Esophagus muscularis mucosa (tissue), 4 donors: ENCODE measurements at regions not wholly inside any gene's neighbourhood (a gene's known extent, or its start where the extent isn't known, plus 50 kb on each side); places are given as distances from the start of the nearest gene placed in this dataset.

Experiments used
- DNase-seq: peaks from one replicate; pipeline ENCODE4 v3.0.0-alpha.2; 2017; ENCODE audit errors: extremely low spot score
- H3K27ac ChIP-seq, 4 donors: fragments of 200-600 bp; sonication (generic); replicated peaks in 1 of 4; 1 replicate in 3 of 4; 2 replicates in 1 of 4; pipeline ENCODE4 v1.5.1; 2016 to 2019; ENCODE audit warnings: mild to moderate bottlenecking in 1 of 4
- H3K27me3 ChIP-seq, 4 donors: fragments of 200-600 bp; sonication (generic); one replicate each; pipeline versions ENCODE4 v1.5.1 to v1.6.0; 2016 to 2019
- H3K36me3 ChIP-seq, 4 donors: fragments of 200-600 bp; sonication (generic); one replicate each; pipeline ENCODE4 v1.5.1; 2016 to 2019
- H3K4me1 ChIP-seq, 4 donors: fragments of 200-600 bp; sonication (generic); one replicate each; pipeline ENCODE4 v1.5.1; 2016 to 2019
- H3K4me3 ChIP-seq, 4 donors: fragments of 200-600 bp; sonication (generic); 1 replicate in 2 of 4; 2 replicates in 2 of 4; pipeline ENCODE4 v1.5.1; 2016 to 2019; ENCODE audit warnings: mild to moderate bottlenecking in 4 of 4, moderate library complexity in 1 of 4
- H3K9me3 ChIP-seq, 4 donors: fragments of 200-600 bp; sonication (generic); 1 replicate in 3 of 4; 2 replicates in 1 of 4; pipeline ENCODE4 v1.5.1; 2016 to 2019
- CTCF ChIP-seq, 3 experiments: fragments of 200-600 bp in 2 of 3; fragments of 450-650 bp in 1 of 3; sonication (generic) in 2 of 3; IDR thresholded peaks; one replicate each; pipeline ENCODE4 v1.5.1; 2017 to 2019; ENCODE audit warnings: antibody characterized with exemption in 3 of 3, mild to moderate bottlenecking in 2 of 3, moderate library complexity in 1 of 3
- EP300 ChIP-seq: sonication (generic); formaldehyde crosslinking; IDR thresholded peaks from one replicate; pipeline ENCODE4 v1.6.1; 2017; ENCODE audit warnings: antibody characterized with exemption
- POLR2A ChIP-seq: fragments of 450-650 bp; IDR thresholded peaks from one replicate; pipeline ENCODE4 v1.6.1; 2017; ENCODE audit warnings: antibody characterized with exemption, moderate library complexity, mild to moderate bottlenecking, low read depth
- POLR2AphosphoS5 ChIP-seq, 2 donors: sonication (generic); formaldehyde crosslinking; IDR thresholded peaks; one replicate each; pipeline ENCODE4 v1.6.1; 2017; ENCODE audit warnings: antibody characterized with exemption in 2 of 2
- WGBS: methylation state at CpG from one replicate; pipeline ENCODE4 v1.1.5; 2018; 5-methylcytosine and 5-hydroxymethylcytosine counted together
- intact Hi-C: fragments of 100-400 bp; cut with DNase I; formaldehyde crosslinking; loops from one replicate; pipeline ENCODE4 v1.15.1; 2023

- H3K27ac ChIP-seq = no peak overlapping the region
- no peaks in the 10 kb centered on the region for H3K36me3 ChIP-seq
- H3K4me3 ChIP-seq = no peak overlapping the region
- no peaks in the 10 kb centered on the region for H3K9me3 ChIP-seq
- TF ChIP-seq POLR2AphosphoS5 (IDR thresholded peaks at IDR 0.05) (no peak), POLR2A (no peak), EP300 (no peak), CTCF (IDR thresholded peaks at IDR 0.05) (no peak)
- no peak for DNase-seq
- peaks cover 21 to 41% (median 31%) of the 10 kb centered on the region in 4 donors for H3K4me1 ChIP-seq
- 16% methylated on average over 25 of the region's 37 CpGs for WGBS
- peaks cover 4 to 100% (median 59%) of the 10 kb centered on the region in 4 donors for H3K27me3 ChIP-seq
- intact Hi-C loops = no loop called here
These were observed 94.2 kb downstream of the PRKAB2 start for GRCh38 chr1:147077936-147078605.

- Histone ChIP-seq H3K27me3 (peaks cover 4 to 100% (median 62%) of the 10 kb centered on the region in 4 donors), H3K4me1 (peaks cover 21 to 47% (median 36%) of the 10 kb centered on the region in 4 donors), H3K9me3 (no peaks in the 10 kb centered on the region), H3K4me3 (no peak overlapping the region), H3K27ac (no peak overlapping the region), H3K36me3 (no peaks in the 10 kb centered on the region)
- intact Hi-C loops = no loop called here
- TF ChIP-seq POLR2A (no peak), EP300 (no peak), POLR2AphosphoS5 (IDR thresholded peaks at IDR 0.05) (no peak), CTCF (IDR thresholded peaks at IDR 0.05) (no peak)
- 25% methylated on average over 10 of the region's 20 CpGs for WGBS
- no peak for DNase-seq
These were observed 94.7 kb downstream of the PRKAB2 start for GRCh38 chr1:147077523-147077922.

GRCh38 chr1:147077081-147077480, 95.2 kb downstream of the PRKAB2 start:
- H3K4me3 ChIP-seq = no peak overlapping the region
- no peaks in the 10 kb centered on the region for H3K36me3 ChIP-seq
- DNase-seq = no peak
- peaks cover 4 to 100% (median 62%) of the 10 kb centered on the region in 4 donors for H3K27me3 ChIP-seq
- peaks cover 21 to 49% (median 40%) of the 10 kb centered on the region in 4 donors for H3K4me1 ChIP-seq
- intact Hi-C loops = no loop called here
- TF ChIP-seq EP300 = no peak
- no peak for TF ChIP-seq POLR2A
- no peak for TF ChIP-seq CTCF (IDR thresholded peaks at IDR 0.05)
- TF ChIP-seq POLR2AphosphoS5 (IDR thresholded peaks at IDR 0.05) = no peak
- no peak overlapping the region for H3K27ac ChIP-seq
- WGBS = 39% methylated on average over 27 of the region's 28 CpGs
- no peaks in the 10 kb centered on the region for H3K9me3 ChIP-seq

- H3K27ac ChIP-seq = no peak overlapping the region
- peaks cover 4 to 100% (median 61%) of the 10 kb centered on the region in 4 donors for H3K27me3 ChIP-seq
- no peak for DNase-seq
- H3K36me3 ChIP-seq = no peaks in the 10 kb centered on the region
- intact Hi-C loops = no loop called here
- no peaks in the 10 kb centered on the region for H3K9me3 ChIP-seq
- peaks cover 21 to 49% (median 40%) of the 10 kb centered on the region in 4 donors for H3K4me1 ChIP-seq
- WGBS = 69% methylated on average over 7 of the region's 7 CpGs
- no peak overlapping the region for H3K4me3 ChIP-seq
- TF ChIP-seq EP300 (no peak), POLR2A (no peak), CTCF (IDR thresholded peaks at IDR 0.05) (no peak), POLR2AphosphoS5 (IDR thresholded peaks at IDR 0.05) (no peak)
These were observed 95.8 kb downstream of the PRKAB2 start for GRCh38 chr1:147076442-147076841.
